ENCODE measurements at regions not wholly inside any gene's neighbourhood (a gene's known extent, or its start where the extent isn't known, plus 50 kb on each side); places are given as distances from the start of the nearest gene placed in this dataset.

DNA sequence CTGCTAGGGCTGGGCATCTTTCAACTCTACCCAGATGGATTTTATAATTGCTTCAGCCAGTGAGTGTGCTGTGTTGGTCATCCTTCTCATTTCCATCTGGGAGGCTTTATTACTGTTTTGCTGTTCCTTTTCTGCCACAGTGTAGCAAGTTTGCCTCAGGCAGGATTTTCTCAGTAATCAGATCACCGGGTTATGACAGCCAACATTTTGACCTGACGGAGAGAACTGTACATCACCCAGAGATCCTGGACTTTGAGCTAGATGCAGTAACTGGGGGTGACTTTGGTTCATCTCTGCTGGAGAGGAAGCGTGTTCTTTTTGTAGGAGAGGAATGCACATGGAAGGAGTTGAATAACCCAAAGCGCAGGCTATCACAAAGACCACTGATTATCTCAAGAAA, 111.8 kb upstream of the AGR3 start:
- H3K9me3 ChIP-seq = no peaks in the 10 kb centered on the region
- no peaks in the 10 kb centered on the region for H3K27me3 ChIP-seq
- no peaks in the 10 kb centered on the region for H3K36me3 ChIP-seq
- TF ChIP-seq CTCF (IDR thresholded peaks at IDR 0.05; ENCODE audit: low read depth, low read length) = no peak
- H3K4me1 ChIP-seq = no peaks in the 10 kb centered on the region
- no peak overlapping the region for H3K4me3 ChIP-seq (ENCODE audit: low read depth, low read length)
- DNase-seq = peak; percentile 6

DNA sequence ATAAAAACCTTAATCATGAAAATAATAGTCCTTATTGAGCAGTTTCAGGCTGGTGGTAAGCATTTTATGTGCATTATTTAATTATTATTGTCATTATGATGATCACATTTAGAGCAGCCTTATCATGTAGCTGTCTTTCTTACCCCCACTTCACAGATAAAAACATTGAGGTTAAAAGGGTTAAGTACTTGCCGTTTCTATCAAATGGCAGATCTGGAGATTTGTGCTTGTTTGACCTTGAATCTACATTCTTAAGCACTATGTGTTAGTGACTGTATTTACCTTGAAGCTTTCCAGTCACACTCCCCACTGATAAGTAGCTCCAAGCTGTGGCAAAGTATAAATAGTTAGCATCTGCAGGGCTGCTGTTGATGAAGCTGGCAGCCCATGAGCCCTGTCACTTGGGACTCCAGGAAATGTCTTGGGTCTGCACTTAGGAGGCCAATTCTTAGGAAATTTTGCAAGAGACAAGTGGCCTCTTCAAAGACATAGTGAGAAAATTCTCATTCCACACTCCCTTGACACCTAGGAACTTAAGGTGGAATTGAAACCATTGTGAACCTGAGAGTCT, 116.8 kb upstream of the AGR3 start:
- Histone ChIP-seq H3K27me3 (no peaks in the 10 kb centered on the region; the same call in 1 of the 2 replicates), H3K4me3 (ENCODE audit: low read depth, low read length) (no peak overlapping the region), H3K9me3 (no peaks in the 10 kb centered on the region), H3K4me1 (no peaks in the 10 kb centered on the region), H3K36me3 (no peaks in the 10 kb centered on the region)
- no peak for TF ChIP-seq CTCF (IDR thresholded peaks at IDR 0.05; ENCODE audit: low read depth, low read length)
- DNase-seq = no peak

DNA sequence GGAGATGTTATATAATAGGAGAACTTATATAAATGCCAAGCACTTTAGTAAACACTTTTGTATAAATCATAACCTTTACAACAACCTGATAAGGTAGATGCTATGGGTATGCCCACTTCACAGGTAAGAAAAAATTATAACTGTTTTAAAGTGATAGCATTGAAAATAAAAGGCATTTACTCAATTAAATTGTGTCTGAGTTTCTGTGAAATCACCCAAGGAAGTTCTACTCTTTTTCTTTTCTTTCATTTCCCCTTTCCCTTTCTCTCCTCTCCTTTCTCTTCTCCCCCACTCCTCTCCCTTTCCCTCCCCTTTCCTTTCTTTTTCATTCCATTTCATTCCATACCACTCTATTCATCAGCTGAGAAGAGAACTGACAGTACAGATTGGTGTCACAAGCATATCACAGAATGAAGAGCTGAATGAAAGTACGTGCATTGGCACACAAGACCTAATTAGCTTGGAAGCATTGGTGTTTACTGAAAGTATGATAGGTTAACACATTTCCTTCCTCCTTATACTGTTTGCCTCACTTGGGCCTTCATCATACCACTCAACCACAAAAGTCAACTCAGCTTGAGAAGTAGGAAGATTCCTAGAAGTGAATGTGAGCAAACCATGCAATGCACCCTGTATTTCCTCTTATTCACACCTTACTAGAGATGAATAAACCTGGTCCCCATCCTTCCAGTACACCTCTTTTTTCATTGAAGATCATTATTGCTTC, 117.9 kb upstream of the AGR3 start:
- TF ChIP-seq CTCF (IDR thresholded peaks at IDR 0.05; ENCODE audit: low read depth, low read length) = no peak
- DNase-seq = no peak
- Histone ChIP-seq H3K4me3 (ENCODE audit: low read depth, low read length) (no peak overlapping the region), H3K36me3 (no peaks in the 10 kb centered on the region), H3K27me3 (peaks cover 2% of the 10 kb centered on the region; the same call in 1 of the 2 replicates), H3K9me3 (no peaks in the 10 kb centered on the region), H3K4me1 (no peaks in the 10 kb centered on the region)

DNA sequence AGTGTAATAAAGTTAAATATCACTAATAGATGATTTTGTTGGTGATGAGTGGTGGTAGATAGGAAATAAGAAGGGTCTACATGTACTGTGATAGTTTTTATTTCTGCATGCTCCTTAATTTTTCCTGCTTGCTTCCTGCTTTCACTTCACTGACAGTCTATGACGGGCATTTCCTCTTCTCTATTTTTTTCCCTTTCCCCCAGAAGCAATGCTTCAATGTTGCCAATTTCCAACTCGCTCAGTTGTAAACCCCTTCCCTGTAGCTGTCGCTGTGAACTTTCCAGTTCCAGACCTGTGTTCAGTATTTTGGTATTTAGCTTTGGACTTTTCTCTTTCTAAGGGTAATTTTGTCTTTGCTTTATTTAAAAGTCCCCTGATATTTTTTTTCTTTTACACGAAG, 123.5 kb upstream of the AGR3 start:
- Histone ChIP-seq H3K27me3 (peaks cover 2% of the 10 kb centered on the region; the same call in 1 of the 2 replicates), H3K9me3 (no peaks in the 10 kb centered on the region), H3K4me1 (no peaks in the 10 kb centered on the region), H3K36me3 (no peaks in the 10 kb centered on the region), H3K4me3 (ENCODE audit: low read depth, low read length) (no peak overlapping the region)
- no peak for DNase-seq
- no peak for TF ChIP-seq CTCF (IDR thresholded peaks at IDR 0.05; ENCODE audit: low read depth, low read length)

GRCh38 chr7:17007841-17008240, 126.1 kb upstream of the AGR3 start:
- DNase-seq = no peak
- H3K27me3 ChIP-seq = 0 out of 2 replicates have a peak, but pooled peaks cover 2% of the 10 kb centered on the region
- H3K4me3 ChIP-seq (ENCODE audit: low read depth, low read length) = no peak overlapping the region
- H3K4me1 ChIP-seq = no peaks in the 10 kb centered on the region
- no peak for TF ChIP-seq CTCF (IDR thresholded peaks at IDR 0.05; ENCODE audit: low read depth, low read length)
- H3K9me3 ChIP-seq = no peaks in the 10 kb centered on the region
- H3K36me3 ChIP-seq = no peaks in the 10 kb centered on the region

Data from BE2C (cell line).